H1 (cell line): ENCODE measurements at regions not wholly inside any gene's neighbourhood (a gene's known extent, or its start where the extent isn't known, plus 50 kb on each side); places are given as distances from the start of the nearest gene placed in this dataset.

Experiments used
- CHD2 ChIP-seq: IDR thresholded peaks from 2 replicates; pipeline ENCODE4 v1.6.1; 2012; ENCODE audit warnings: low read length, improper control_type of control experiment
- CHD7 ChIP-seq: fragments of 300-600 bp; sonication (generic); IDR thresholded peaks from 2 replicates; pipeline ENCODE4 v1.7.1; 2012; ENCODE audit warnings: low read length, moderate library complexity, mild to moderate bottlenecking, inconsistent platforms; ENCODE audit not compliant: insufficient replicate concordance
- EZH2 ChIP-seq: fragments of 200-600 bp; sonication (generic); IDR thresholded peaks from 2 replicates; pipeline ENCODE4 v1.7.1; 2012; ENCODE audit warnings: low read depth, mild to moderate bottlenecking, moderate library complexity, low read length, inconsistent platforms; ENCODE audit not compliant: severe bottlenecking
- KDM4A ChIP-seq: IDR thresholded peaks from one replicate; pipeline ENCODE4 v1.7.1; 2012; ENCODE audit warnings: low read depth, mild to moderate bottlenecking, moderate library complexity, low read length, inconsistent platforms; ENCODE audit not compliant: severe bottlenecking
- MAFK ChIP-seq: IDR thresholded peaks from 2 replicates; pipeline ENCODE4 v1.6.1; 2012; ENCODE audit warnings: low read depth, mild to moderate bottlenecking, improper control_type of control experiment, low read length
- PHF8 ChIP-seq: fragments of 200-600 bp; sonication (generic); conservative IDR thresholded peaks from 2 replicates; pipeline ENCODE4 v1.7.1; 2012; ENCODE audit warnings: low read depth, mild to moderate bottlenecking, inconsistent platforms, low read length, moderate library complexity
- POLR2AphosphoS5 ChIP-seq: IDR thresholded peaks from 2 replicates; pipeline ENCODE4 v1.6.1; 2011; ENCODE audit warnings: low read depth, low read length
- POU5F1 ChIP-seq: IDR thresholded peaks from 2 replicates; pipeline ENCODE4 v1.6.1; 2011; ENCODE audit warnings: low read depth, mild to moderate bottlenecking, low read length, moderate library complexity
- SRF ChIP-seq: IDR thresholded peaks from 2 replicates; pipeline ENCODE4 v1.6.1; 2011; ENCODE audit warnings: mild to moderate bottlenecking, low read depth, low read length, moderate library complexity
- SUZ12 ChIP-seq: fragments of 200-600 bp; sonication (generic); IDR thresholded peaks from 2 replicates; pipeline ENCODE4 v1.6.1; 2012; ENCODE audit warnings: mild to moderate bottlenecking, inconsistent platforms, low read length, moderate library complexity, mixed read lengths
- TAF1 ChIP-seq: IDR thresholded peaks from 2 replicates; pipeline ENCODE4 v1.6.1; 2011; ENCODE audit warnings: mild to moderate bottlenecking, low read depth, low read length
- TAF7 ChIP-seq: optimal IDR thresholded peaks from 2 replicates; pipeline ENCODE3; 2011; ENCODE audit warnings: low read depth, mild to moderate bottlenecking, inconsistent platforms, low read length, moderate library complexity, borderline replicate concordance

- TF ChIP-seq CHD7 (no peak), PHF8 (no peak), MAFK (no peak), TAF1 (no peak), POLR2AphosphoS5 (no peak), SRF (no peak), CHD2 (no peak), TAF7 (no peak), SUZ12 (no peak), POU5F1 (no peak), EZH2 (no peak), KDM4A (no peak)
These were observed 289.0 kb downstream of the ALG10 start (continued) for GRCh38 chr12:34311337-34311736.
